NOMO-1 (cell line): ENCODE measurements at regions not wholly inside any gene's neighbourhood (a gene's known extent, or its start where the extent isn't known, plus 50 kb on each side); places are given as distances from the start of the nearest gene placed in this dataset.

Experiments
- DNase-seq, 2 experiments: peaks; one replicate each; lab custom pipeline; 2025; ENCODE audit not compliant: unreplicated experiment in 2 of 2; lab: John Stamatoyannopoulos, UW

DNA sequence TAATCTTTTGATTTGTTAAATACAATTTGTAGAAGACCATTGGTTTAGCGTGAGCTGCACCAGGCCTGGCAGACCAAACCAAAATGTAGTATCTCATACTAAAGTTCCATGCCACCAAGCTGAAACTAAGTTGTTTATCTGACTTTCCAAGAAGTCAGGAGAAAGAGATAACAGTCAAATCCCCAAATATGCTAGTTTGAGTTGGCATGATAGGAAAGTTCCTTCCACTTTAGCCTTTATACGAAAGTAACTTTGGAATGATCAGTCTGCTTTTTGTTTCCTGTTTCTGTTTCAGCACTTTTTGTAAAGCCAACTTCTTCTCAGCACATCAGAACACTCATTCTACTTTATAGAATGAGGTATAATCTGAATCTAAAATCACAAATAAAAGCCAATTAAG is 449.2 kb downstream of the GRXCR1 start:
- no peak for DNase-seq

DNA sequence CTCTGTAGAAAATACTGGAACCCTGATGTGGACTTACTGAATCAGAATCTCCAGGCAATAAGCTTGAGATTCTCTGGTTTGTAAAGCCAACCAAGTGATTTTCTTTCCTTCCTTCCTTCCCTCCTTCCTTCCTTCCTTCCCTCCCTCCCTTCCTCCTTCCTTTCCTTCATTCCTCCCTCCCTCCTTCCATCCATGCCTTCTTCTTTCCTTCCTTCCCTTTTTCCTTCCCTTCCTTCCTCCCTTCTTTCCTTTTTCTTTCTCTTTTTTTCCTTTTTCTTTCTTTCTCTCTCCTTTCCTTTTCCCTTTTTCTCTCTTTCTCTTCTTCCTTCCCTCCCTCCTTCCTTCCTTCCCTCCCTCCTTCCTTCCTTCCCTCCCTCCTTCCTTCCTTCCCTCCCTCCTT is 450.8 kb downstream of the GRXCR1 start:
- no peak for DNase-seq

DNA sequence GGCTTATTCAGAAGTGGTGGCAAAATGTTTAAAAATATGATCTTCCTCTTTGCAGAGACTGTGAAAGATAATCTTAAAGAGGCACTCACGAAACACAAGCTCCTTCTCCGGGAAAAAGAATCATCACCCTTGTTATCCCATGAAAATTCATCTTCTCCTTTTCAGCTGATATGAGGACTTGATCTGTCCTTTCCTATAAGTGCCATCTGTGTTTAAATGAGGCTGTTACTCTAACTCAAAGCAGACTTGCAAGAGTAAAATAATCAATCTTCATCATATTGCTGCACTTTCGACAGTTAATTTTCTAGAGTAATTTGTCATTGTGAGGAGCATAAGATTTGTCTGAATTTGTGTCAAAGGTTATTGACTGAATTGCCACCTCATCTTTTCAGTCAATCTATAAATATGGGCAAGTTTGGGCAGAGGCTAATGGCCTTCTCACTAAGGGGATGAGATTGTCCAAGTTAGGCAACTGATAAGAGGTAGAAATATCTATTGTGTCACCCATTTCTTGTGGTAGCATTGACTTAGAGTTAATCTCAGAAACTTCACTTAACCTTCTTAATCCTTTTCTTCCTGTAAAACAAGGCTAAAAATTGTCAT is 452.9 kb downstream of the GRXCR1 start:
- DNase-seq = no peak

DNA sequence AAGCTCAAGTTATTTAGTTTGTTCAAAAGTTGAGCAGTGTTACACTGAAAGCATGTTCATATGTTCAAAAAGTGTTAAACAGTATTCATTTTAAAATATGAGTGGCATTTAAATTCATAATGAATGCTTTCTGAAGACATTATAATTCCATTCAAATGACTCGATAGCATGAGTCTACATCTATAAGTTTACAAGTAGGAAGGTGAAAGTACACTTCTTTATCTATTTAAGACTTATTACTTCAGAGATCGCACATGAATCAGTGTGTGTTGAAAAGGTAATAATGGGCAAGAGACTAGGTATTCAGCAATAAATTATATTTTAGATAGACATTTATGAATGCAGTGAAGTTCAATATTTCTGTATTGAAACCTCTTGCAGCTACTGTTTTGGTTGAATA is 456.1 kb downstream of the GRXCR1 start:
- no peak for DNase-seq

DNA sequence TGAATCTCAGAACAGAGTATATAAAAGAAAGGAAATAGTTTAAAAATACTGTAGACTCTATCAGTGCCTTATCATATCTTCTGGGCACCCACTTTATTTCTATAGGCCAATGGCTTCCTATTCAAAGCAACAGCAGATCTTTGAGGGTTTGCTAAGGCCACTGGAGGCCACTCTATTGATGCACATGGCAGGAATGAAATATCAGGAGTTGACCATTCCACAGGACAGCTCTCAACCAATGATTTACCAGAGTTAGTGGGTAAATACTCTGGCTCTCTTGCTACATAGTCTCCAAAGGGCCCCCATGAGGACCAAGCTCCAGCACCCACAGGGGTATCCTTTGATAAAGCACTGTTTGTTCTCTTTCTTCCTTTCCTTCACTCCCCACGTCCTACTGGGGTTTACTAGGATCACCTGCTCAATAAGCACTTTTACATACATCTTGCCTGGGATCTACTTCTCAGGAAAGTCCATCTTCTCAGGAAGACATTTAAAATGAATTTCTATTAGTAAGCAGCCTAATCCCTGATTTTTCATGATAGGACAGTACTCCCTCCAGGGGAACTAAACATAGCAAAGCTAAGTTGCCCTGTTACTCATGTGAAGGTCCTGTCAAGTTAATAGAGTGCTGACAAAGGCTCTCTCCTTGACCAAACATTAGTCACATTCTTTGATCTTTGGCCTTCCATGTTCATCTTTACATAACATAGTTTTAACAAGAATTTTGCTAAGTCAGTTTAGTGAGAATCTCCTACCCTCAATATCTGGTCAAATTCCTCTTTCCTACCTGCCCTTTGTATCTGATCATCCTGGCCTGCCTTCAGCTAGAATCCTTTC is 459.7 kb downstream of the GRXCR1 start:
- DNase-seq = no peak

DNA sequence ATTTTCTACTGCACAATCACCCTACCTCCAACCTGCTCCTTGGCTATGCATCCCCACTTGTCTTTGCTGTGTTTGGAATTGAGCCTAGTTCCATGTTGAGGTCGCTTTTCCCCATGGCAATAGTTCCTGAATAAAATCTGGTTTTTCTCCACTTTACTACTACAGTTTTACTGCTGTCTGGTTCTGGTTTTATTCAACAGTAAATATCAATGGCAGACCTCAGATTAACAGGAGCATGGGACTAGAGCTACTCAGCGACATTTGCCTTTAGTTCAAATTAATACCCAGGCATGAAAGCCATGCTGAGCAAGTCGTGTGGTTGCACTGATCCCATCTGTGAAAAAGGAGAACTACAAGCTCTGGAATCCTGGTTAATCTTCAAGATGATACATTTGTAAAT is 460.3 kb downstream of the GRXCR1 start:
- no peak for DNase-seq

DNA sequence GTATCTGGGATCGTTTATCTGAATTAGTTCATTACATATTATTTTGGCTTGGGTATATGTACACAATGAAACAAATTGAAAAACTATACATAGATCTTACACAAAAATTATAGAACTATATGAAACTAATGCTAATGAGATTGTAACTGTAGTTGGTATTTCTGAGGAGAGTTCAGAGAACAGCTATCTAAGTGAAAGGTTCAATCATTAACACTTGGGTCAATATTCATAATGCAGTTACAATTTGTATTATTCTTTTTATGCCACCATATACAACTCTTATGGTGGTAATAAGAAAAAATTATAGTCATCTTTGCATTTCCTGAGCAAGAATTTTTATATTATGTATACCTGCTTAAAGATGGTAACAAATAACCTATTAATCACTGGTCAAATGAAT is 461.0 kb downstream of the GRXCR1 start:
- DNase-seq = no peak

DNA sequence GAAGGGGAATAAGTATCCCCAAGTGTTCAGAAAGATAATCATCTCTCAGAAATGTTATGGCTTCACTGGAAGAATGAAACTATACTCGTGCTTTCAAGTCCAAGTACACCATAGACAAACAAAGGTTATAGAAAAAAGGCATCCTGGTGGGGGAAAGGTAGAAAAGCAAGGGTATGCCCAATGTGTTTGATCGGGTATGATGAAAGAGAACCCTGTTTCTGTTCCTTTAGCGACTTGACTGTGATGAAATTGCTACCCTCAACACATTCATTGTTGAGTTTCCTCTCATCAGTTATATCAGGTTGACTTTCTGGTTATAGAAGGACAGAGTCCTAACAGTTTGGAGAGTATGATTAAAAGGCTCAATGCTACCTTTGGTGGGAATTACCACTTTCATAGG is 464.3 kb downstream of the GRXCR1 start:
- DNase-seq = no peak

DNA sequence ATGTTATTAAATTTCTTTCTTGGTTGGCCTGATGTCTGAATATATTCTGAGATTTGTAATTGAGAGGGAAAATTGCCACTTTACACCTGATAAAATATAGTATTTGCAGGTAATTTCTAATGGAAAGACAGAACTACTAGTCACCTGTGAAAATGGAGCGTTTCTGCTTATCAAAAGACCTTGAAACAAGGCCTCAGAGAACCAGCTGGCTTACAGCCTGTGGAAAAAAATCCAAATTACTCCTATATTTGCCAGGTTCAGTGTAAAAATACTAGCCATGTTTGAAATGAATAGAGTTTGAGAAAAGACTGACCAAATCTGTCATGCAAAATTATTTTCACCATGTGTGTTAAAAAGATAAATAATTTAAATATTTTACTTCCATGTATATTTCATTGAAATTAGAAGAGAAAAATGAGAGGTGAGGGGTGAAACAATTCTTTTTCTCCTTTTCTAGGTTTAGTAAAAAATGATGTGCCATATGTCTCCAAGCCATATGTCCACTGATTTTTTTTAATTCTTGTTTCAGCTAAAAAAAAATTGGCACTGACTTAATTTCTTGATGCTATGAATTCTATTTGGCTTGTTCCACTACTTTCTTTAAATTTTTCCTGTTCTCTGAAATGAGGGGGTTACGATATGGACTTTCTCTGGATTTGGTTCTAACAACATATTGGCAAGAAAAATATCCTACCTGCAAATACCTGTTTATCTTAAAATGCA is 464.9 kb downstream of the GRXCR1 start:
- no peak for DNase-seq

DNA sequence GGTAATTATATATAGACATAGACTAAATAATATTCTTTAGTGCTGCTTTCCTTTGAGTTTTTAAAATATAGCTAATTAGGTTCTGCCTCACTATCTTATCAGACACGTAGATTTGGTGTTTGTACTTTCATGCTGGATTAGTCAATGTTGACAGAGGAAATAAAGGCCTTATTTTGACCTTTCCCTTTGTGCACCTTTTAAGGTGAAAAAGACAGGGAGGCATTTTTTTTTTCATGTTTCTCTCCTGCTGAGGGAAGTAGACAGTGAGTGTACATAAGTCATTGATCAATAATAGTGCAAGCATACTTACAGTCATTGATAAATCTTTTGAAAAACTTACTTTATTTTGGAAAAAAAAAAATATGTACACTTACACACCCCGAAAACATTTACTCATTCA is 467.8 kb downstream of the GRXCR1 start:
- no peak for DNase-seq

DNA sequence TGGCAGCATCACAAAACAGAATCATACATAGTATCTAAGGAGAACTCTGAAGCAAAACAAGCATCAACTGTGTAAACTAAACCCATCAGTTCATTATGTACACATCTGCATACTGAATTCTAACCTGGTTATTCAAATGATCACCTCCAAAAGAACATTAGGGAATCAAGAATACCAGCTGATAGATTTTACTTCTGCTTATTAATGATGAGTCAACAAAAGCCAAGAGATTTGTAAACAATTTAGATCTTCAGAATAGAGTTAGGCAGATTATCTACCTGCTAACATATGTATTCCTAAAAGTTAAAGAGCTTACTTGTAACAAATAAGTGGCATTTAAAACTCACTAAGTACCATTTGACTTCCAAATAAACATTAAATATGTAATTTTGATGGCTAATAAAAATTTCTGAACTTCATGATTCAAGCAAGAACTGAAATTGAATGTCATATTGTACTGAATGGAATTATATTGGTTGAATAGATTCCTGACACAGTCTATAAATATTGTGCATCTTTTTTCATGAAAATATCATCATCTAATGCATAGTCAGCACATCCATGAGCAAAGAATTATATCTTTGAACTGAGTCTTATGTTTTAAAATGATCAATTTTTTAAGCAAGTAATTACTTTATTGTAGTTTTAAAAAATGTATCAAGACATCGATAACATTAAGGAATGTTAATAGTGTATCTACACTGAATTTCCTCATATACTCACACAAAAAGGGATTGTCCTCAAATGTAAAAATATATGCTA is 470.5 kb downstream of the GRXCR1 start:
- DNase-seq = no peak

DNA sequence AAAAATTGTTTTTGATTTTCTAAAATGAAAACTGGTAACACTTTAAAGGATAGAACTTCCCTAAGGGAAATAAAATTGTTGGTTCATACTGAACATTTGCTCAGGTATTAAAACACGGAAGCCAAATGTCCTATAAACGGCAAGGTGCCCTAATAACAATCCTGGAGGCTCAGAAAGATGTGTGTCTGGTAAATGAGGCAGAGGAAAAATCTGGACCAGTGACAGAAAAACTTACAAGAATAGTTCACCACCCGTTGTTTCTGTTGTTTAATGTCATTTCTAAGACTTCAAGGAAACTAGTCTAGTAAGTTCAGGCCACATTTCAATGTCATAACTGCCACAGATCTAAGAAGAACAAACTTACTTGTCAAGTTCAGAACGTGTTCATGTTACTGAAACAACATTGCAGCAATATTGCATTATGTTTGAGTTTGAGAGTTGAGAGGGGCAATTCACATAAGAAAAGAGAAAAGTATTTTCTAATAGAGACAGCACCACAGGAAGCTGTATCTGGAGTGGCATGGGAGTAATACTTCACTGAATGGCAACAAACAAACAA is 476.6 kb downstream of the GRXCR1 start:
- DNase-seq = no peak

DNA sequence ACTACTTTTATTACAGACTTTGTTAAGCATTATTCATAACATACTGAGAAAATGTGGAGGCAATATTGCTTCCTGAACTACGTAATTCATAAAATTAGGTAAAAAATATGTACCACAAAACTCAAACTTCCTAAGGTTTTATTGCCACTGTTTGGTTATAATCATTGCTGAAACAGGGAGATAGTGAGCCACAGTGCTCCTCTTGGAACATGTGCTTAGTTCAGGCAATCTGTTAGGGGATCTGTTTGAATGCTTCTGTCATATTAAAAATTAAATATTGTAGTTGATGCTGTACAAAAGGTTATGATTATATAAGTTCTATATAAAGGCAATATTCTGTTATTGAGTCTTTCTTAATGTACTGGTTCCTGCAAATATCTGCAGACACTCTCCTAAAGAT is 480.7 kb downstream of the GRXCR1 start:
- DNase-seq = no peak

DNA sequence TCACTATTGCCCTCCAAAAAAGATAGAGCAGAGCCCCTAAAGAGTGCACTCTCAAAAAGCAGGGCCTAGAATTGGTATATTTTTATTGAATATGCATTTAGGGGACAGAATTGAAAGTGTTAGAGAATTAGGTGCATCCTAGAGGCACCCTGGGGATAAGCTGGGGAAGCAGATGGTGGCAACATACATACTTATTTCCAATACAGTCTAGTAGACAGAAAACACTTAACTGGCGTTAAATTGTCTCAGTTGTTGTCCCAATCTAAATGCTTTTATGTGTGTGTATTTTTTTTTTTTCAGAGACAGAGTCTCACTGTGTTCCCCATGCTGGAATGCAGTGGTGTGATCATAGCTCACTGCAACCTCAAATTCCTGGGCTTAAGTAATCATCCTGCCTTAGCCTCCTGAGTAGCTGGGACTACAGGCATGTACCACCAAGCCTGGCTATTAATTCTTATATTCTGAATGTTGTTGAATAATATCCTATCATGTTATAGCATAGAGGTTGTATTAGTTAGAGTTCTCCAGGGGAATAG is 481.8 kb downstream of the GRXCR1 start:
- no peak for DNase-seq

DNA sequence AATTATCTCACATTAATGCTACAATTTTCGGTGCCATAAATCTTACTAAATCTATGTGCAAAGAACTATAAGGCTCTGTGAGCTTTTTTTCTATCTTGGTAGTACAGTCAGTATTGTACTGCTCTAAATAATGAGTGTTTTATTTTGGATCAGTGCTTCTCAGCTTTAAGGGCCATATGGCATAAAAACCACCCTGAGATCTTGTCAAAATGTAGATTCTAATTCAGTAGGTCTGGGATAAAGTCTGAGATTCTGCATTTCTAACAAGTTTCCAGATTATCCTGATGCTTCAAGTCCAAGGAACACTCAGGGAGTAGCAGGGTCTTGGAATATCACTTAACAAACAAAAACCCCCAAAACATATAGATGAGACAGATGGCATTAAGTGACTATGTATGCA is 486.5 kb downstream of the GRXCR1 start:
- no peak for DNase-seq

DNA sequence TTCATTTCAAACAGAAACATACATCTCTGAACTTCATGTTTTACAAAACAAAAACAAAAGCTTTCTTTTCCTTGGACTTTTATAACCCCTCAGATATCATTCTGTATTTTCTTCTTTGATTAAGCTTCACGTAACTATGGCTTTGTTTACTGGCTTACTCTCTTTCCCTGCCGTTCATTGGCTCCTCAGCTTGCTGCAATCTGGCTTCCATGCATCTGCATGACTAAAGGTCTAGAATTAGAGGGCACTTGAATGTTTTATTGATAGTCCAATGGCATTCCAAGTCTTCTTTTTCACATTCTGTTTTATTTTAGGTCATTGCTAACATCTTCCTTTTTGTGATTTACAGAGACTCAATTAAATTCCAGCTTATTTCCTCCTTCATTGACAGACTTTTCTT is 487.6 kb downstream of the GRXCR1 start:
- DNase-seq = no peak

DNA sequence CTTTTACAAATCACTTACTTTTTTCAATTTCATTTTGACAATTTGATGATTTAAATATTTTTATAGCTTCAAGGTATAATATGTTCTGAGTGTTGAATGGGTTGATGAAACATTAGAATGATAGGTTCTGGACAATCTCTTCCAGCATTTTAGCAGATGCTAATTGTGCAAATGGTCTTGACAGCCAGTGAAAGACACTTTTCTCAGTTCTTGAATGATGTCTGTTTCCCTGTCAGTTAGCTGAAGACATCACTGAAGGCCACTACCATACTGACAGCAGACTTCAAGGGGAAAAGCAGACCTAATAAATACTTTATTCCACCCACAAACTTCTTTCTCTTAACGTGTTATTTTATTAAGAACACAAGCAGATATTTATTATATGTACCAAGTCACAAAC is 498.6 kb downstream of the GRXCR1 start:
- DNase-seq = no peak

DNA sequence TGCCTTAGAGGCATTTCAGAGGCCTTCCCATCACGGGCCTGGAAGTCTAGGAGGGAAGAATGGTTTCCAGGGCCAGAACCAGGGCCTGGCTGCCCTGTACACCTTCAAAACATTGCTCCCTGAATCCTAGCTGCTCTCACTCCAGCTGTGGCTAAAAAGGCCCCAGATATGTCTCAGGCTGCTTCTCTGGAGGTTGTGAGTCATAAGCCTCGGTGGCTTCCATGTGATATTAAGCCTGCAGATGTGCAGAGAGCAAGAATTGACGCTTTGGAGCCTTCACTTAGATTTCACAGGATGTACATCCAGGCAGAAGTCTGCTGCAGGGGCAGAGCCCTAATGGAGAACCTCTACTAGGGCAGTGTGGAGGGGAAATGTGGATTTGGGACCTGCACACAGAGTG is 502.5 kb downstream of the GRXCR1 start:
- no peak for DNase-seq

DNA sequence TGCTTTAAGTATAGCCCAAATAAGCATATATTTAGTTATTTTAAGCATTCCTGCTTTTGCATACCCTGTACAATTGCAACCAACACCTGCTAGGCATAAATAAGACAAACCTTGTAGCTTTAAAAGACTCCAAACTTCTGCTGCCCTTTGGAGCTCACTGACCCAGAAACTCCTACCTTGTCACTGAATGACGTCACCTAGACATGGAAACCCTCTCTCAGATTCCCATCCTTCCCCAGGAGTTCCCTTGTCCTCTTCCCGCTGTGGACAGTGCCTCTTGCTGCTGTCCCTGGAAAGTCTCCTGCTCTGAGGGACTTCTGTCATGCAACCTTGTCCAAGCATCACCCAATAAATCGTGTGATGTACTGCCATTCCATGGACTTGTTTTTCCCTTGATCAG is 507.2 kb downstream of the GRXCR1 start:
- no peak for DNase-seq

DNA sequence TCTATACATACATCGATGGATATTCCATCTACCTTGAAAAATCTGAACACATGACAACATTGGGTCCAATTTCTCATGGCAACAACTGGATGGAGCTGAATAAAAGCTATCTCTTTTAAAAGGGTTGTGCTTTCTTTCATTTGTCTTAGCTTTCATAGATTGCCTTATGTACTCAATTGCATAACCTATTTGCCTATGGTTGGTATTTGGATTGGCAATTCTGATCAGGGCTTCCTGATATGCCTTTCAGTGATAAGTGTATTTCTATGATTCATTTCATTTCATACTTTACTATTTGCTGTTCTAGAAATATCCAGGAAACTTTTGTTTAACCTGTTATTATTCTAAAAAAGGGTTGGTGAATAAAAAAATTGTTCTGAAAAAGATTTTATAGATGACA is 509.9 kb downstream of the GRXCR1 start:
- no peak for DNase-seq

DNA sequence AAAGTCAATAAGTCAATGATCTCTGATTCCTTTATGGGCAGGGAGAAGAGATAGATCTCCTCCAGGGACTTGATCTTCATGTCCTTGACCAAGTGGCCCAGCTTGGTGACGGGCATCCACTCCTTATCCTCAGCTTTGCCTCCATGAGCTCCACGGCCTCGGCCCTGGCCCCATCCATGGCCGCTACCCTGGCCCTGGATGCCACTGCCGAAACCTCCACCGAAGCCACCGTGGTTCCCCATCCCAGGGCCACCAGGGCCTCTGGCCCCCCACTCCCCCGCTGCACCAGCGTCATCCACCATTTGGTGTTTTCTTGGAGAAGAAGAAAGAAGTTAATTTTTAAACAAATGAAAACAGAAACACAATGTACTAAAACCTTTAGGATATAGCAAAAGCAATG is 518.1 kb downstream of the GRXCR1 start:
- DNase-seq = no peak
